Ishikawa (cell line): ENCODE measurements at regions not wholly inside any gene's neighbourhood (a gene's known extent, or its start where the extent isn't known, plus 50 kb on each side); places are given as distances from the start of the nearest gene placed in this dataset.

Experiments
- CEBPB ChIP-seq: IDR thresholded peaks from 2 replicates; pipeline ENCODE4 v1.6.1; 2012
- CREB1 ChIP-seq: IDR thresholded peaks from 2 replicates; pipeline ENCODE4 v1.6.1; 2012; ENCODE audit warnings: low read depth
- EGR1 ChIP-seq: IDR thresholded peaks from 2 replicates; pipeline ENCODE4 v1.6.1; 2012
- EP300 ChIP-seq: IDR thresholded peaks from 2 replicates; pipeline ENCODE4 v1.6.1; 2012; ENCODE audit warnings: borderline replicate concordance
- FOXM1 ChIP-seq: IDR thresholded peaks from 2 replicates; pipeline ENCODE4 v1.6.1; 2012; ENCODE audit warnings: low read depth, borderline replicate concordance
- MAX ChIP-seq: IDR thresholded peaks from 2 replicates; pipeline ENCODE4 v1.6.1; 2012
- NFIC ChIP-seq: IDR thresholded peaks from 2 replicates; pipeline ENCODE4 v1.6.1; 2012
- RAD21 ChIP-seq: IDR thresholded peaks from 2 replicates; pipeline ENCODE4 v1.6.1; 2012; ENCODE audit warnings: low read depth
- REST ChIP-seq: IDR thresholded peaks from 2 replicates; pipeline ENCODE4 v1.6.1; 2012; ENCODE audit warnings: low read depth, mild to moderate bottlenecking
- TAF1 ChIP-seq: IDR thresholded peaks from 2 replicates; pipeline ENCODE4 v1.6.1; 2012; ENCODE audit warnings: low read depth, mild to moderate bottlenecking
- TCF12 ChIP-seq: IDR thresholded peaks from 2 replicates; pipeline ENCODE4 v1.6.1; 2012; ENCODE audit warnings: low read depth
- TEAD4 ChIP-seq: IDR thresholded peaks from 2 replicates; pipeline ENCODE4 v1.6.1; 2012
- USF1 ChIP-seq: IDR thresholded peaks from 2 replicates; pipeline ENCODE4 v1.6.1; 2012
- YY1 ChIP-seq: IDR thresholded peaks from 2 replicates; pipeline ENCODE4 v1.6.1; 2012; ENCODE audit warnings: low read depth

DNA sequence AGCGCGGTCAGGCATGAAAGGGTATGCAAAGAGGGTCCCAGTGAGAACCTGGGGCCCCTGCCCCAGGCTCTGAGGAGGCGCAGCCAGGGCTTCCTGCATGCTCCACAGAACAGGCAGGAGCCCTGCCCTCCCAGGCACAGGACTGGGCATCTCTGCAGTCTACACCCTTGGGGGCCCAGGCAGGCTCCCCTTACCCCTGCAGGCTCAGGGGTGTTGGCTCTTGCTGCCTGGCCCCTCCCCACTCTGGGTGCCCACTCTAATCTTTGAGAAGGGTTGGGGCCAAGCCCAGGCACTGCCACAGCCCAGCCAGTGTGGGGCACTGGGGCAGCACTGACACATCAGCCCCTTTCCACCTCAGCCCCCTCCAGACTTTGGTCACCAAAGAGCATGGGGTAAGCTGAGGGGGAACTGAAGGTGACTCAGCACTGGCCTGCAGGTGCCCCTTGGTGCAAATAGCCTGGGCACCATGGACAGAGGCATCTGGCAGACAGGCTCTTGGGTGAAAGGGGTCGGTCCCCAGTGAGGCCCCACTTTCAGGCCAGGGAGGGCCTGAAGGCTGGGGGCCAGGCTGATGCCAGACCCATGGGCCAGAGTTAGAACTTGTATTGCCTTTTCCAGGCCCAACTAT, 73.4 kb downstream of the NPAP1 start:
- TF ChIP-seq MAX = no peak
- TF ChIP-seq REST = no peak
- no peak for TF ChIP-seq EP300
- TF ChIP-seq CREB1 = no peak
- TF ChIP-seq TAF1 = no peak
- no peak for TF ChIP-seq TEAD4

DNA sequence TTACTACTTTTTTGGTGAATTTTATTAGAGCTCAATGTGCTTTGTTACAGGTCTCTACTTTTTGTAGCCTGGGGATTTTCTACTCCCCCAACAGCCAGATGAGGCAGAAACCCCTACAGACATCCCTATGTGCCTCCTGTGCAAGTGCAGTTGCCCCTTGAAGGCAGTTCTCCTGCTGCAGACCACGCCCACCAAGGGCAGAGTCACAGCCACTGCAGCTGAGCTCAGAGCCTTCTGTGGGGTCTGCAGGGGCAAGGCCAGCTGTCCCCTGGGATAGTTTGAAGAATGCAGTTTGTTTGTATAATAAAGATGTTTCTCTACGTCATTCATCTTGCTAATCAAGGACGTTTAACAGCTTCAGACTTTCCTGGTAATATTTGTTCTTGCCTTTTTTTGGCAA, 76.8 kb downstream of the NPAP1 start:
- TF ChIP-seq FOXM1 = no peak
- no peak for TF ChIP-seq TAF1
- TF ChIP-seq TEAD4 = no peak
- TF ChIP-seq MAX = no peak
- TF ChIP-seq USF1 = no peak
- no peak for TF ChIP-seq NFIC
- TF ChIP-seq TCF12 = no peak
- TF ChIP-seq REST = no peak
- TF ChIP-seq RAD21 = no peak
- TF ChIP-seq EP300 = no peak
- TF ChIP-seq YY1 = no peak
- no peak for TF ChIP-seq EGR1
- no peak for TF ChIP-seq CREB1

GRCh38 chr15:24756101-24756500, 80.5 kb downstream of the NPAP1 start:
- TF ChIP-seq RAD21 = no peak
- TF ChIP-seq MAX = no peak
- no peak for TF ChIP-seq TEAD4
- no peak for TF ChIP-seq USF1

GRCh38 chr15:24760066-24760465, 84.5 kb downstream of the NPAP1 start:
- TF ChIP-seq CREB1 (no peak), TAF1 (no peak), TCF12 (no peak), CEBPB (no peak)

GRCh38 chr15:24761704-24762302, 86.2 kb downstream of the NPAP1 start:
- no peak for TF ChIP-seq TCF12
- TF ChIP-seq TEAD4 = no peak
- TF ChIP-seq CEBPB = no peak
- no peak for TF ChIP-seq CREB1
- no peak for TF ChIP-seq EP300
- TF ChIP-seq TAF1 = no peak
- TF ChIP-seq RAD21 = no peak
- TF ChIP-seq EGR1 = no peak
- TF ChIP-seq YY1 = no peak
- TF ChIP-seq FOXM1 = no peak
- no peak for TF ChIP-seq MAX
- no peak for TF ChIP-seq NFIC
- no peak for TF ChIP-seq USF1

- TF ChIP-seq EP300 = no peak
- TF ChIP-seq USF1 = no peak
Measured at GRCh38 chr15:24763891-24764290, 88.3 kb downstream of the NPAP1 start.
